ENCODE measurements at regions not wholly inside any gene's neighbourhood (a gene's known extent, or its start where the extent isn't known, plus 50 kb on each side); places are given as distances from the start of the nearest gene placed in this dataset.

DNA sequence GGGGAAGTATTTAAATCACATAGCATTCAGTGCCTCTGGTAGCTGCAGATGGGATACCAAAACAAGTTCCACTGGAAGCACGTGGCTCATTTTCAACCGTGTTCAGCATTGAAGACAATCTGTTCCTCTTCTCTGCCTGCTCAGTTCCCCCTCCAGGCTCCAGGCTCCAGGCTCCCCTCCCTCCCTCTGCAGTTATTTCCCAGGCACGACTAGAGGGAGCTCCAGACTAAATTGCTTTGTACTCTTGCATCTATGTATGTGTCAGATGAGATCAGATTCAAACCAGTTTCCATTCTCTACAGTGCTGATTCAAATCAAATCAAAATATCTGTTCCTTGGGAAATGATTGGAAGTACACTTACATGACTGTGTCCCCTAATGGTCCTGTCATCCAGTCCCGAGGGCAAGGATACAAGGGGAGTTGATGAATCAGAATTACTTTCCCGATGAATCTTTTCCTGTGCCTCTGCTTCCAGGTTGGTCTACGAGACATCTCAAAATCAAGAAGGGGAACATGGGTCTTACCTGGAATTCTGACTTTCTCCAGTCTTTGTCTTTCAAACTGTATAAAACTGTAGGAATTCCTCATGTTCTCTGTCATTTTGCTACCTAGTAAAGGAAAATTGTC lies 600.5 kb downstream of the EDEM1 start:
- TF ChIP-seq, protein P1, sequence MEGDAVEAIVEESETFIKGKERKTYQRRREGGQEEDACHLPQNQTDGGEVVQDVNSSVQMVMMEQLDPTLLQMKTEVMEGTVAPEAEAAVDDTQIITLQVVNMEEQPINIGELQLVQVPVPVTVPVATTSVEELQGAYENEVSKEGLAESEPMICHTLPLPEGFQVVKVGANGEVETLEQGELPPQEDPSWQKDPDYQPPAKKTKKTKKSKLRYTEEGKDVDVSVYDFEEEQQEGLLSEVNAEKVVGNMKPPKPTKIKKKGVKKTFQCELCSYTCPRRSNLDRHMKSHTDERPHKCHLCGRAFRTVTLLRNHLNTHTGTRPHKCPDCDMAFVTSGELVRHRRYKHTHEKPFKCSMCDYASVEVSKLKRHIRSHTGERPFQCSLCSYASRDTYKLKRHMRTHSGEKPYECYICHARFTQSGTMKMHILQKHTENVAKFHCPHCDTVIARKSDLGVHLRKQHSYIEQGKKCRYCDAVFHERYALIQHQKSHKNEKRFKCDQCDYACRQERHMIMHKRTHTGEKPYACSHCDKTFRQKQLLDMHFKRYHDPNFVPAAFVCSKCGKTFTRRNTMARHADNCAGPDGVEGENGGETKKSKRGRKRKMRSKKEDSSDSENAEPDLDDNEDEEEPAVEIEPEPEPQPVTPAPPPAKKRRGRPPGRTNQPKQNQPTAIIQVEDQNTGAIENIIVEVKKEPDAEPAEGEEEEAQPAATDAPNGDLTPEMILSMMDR (conservative IDR thresholded peaks at IDR 0.05; ENCODE audit: low read length), result no peak
- no peak for DNase-seq (ENCODE audit: low read depth)
- no peak overlapping the region for H3K4me3 ChIP-seq (ENCODE audit: low read length)

DNA sequence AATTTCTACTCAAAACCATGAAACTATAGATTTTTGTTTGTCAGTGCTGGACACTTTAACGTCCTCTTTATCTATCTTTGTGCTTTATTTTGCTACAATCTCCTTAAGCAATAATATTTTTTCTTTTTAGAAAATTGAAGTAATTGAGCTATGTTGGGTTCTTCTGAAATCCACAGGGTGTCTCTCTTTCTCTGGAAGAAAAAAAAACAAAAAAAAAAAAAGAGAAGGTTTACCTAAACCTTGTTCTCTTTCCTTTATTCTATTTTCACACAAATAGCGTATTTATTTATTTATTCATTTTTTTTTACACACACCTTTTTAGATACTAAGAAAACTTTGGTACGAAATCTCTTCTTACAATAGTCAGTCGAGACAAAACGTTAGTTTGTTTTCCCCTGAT lies 601.0 kb downstream of the EDEM1 start:
- no peak overlapping the region for H3K4me3 ChIP-seq (ENCODE audit: low read length)
- TF ChIP-seq, protein P1 (conservative IDR thresholded peaks at IDR 0.05; ENCODE audit: low read length), result no peak

DNA sequence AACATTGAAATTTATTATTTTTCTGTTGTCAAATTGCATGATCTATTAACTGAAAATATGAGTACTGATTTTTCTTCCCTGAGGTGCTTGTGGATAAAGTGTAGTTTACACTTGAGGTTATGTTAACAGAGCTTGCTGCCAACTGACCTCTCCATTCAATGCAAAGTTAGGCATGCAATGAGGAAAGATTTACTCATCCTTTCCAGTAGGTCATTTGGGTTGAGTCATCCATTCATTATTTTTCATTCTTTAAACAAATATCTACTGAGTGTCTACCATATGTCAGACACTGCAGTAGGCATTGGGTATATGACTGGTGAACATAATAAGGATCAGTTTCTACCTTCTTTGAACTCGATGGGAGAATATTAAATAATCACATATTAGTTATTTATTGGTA lies 604.1 kb downstream of the EDEM1 start:
- no peak overlapping the region for H3K4me3 ChIP-seq (ENCODE audit: low read length)
- TF ChIP-seq, protein P1 (conservative IDR thresholded peaks at IDR 0.05; ENCODE audit: low read length), result no peak
- DNase-seq (ENCODE audit: low read depth), result no peak

More for the DNA sequence above, 601.0 kb downstream of the EDEM1 start:
- no peak for DNase-seq (ENCODE audit: low read depth)

DNA sequence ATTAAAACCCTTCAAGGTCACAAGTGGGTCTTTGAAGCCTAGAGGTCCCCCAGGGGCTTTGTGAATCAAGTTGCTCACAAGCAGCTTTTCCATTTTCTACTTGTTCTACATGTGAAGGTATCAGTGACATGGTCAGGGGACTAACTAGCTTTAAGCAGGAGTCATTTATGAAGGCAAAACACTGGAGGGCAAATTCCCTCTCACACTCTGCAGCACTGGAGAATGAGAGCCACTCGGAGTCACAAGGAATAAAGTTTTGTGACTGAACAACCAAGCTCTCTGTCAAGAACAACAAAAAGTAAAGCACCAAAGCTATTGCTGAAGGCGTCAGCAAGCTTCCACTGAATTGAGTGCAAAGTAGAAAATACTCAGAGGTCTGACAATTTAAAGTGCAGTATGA lies 609.0 kb downstream of the EDEM1 start:
- TF ChIP-seq, protein P1 (conservative IDR thresholded peaks at IDR 0.05; ENCODE audit: low read length), result no peak
- DNase-seq (ENCODE audit: low read depth), result no peak
- no peak overlapping the region for H3K4me3 ChIP-seq (ENCODE audit: low read length)

DNA sequence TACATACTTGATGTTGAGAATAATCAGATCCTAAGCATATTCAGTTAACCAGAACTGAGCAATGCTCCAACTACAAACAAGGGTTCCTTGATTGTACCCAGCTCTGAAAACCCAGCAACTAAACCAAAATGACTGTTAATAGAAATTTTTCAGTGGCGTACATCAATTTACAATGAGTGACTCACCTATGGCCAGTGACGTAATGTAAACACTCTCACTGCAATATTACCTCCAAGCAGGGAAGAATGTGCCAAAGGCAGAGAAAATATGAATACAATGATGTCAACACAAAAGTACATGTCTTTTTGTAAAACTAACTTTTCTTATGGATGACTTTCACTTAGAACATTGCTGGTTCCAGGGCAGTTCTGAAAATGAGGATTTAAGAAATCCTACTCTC lies 611.3 kb downstream of the EDEM1 start:
- DNase-seq (ENCODE audit: low read depth), result no peak
- TF ChIP-seq, protein P1 (conservative IDR thresholded peaks at IDR 0.05; ENCODE audit: low read length), result no peak
- no peak overlapping the region for H3K4me3 ChIP-seq (ENCODE audit: low read length)

DNA sequence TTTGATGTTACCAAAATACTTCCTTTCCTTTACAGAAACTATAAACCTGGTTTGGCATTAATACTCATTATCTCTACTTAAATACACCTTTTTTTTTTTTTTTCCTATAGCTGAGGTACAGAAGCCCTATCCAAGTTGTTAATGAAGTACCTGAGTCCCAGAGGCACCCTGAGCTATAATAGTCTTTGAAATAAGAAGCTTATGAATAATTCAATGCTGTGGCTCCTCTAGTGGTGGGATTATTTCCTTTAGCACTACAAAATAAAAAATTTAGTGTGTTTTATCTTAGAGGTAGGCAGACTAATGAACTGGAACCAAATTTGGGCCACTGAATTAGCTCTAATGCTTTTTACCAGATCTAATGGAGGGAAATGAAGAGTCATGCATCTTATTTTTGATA lies 611.9 kb downstream of the EDEM1 start:
- no peak overlapping the region for H3K4me3 ChIP-seq (ENCODE audit: low read length)
- no peak for DNase-seq (ENCODE audit: low read depth)
- TF ChIP-seq, protein P1 (conservative IDR thresholded peaks at IDR 0.05; ENCODE audit: low read length), result no peak

DNA sequence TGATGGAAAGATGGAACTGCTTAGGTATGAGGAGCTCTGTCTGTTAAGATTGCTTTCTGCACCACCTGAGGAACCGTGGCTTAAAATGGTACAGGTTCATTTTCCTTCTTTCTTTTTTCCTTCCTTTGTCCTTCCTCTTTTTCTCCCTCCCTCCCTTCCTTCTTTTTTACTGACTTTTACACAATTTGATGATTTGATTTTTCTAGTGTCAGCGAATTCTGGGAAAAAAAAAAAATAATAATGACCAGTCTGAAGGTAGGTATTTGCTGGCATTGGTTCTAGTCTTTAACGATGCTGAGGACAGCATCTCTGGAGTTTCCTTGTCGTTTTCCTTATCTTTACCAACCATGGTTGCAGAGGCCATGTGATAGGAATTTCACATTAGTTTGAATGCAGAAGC lies 613.5 kb downstream of the EDEM1 start:
- TF ChIP-seq, protein P1 (conservative IDR thresholded peaks at IDR 0.05; ENCODE audit: low read length), result no peak
- H3K4me3 ChIP-seq (ENCODE audit: low read length), result no peak overlapping the region
- DNase-seq (ENCODE audit: low read depth), result no peak

Data from AG10803 (cell line).